GM18858 (cell line): ENCODE measurements at regions not wholly inside any gene's neighbourhood (a gene's known extent, or its start where the extent isn't known, plus 50 kb on each side); places are given as distances from the start of the nearest gene placed in this dataset.
"Not testable (repeated sequence)": the region's sequence is repeated elsewhere in the genome, so short reads cannot be mapped to it uniquely, and the experiment has no call there.

Experiments used
- ATAC-seq: cut with Tn5 transposase; IDR thresholded peaks from one replicate; pipeline ENCODE4 v1.9.1; 2021; ENCODE audit not compliant: unreplicated experiment

GRCh38 chr6:55957961-55958422, 82.6 kb upstream of the BMP5 start:
- ATAC-seq: no peak

- no peak for ATAC-seq
Measured at GRCh38 chr6:55955684-55956083, 80.3 kb upstream of the BMP5 start.

- ATAC-seq: no peak
Measured at GRCh38 chr6:55954436-55954835, 79.0 kb upstream of the BMP5 start.

GRCh38 chr6:55953335-55953734, 77.9 kb upstream of the BMP5 start:
- no peak for ATAC-seq

GRCh38 chr6:55950071-55950814, 74.9 kb upstream of the BMP5 start:
- no peak for ATAC-seq

- no peak for ATAC-seq
Measured at GRCh38 chr6:55943329-55943728, 67.9 kb upstream of the BMP5 start.

- no peak for ATAC-seq
Measured at GRCh38 chr6:55941702-55942101, 66.3 kb upstream of the BMP5 start.

GRCh38 chr6:55937951-55938690, 62.7 kb upstream of the BMP5 start:
- ATAC-seq: no peak

GRCh38 chr6:55937261-55937947, 62.0 kb upstream of the BMP5 start:
- no peak for ATAC-seq

GRCh38 chr6:55931101-55931500, 55.7 kb upstream of the BMP5 start:
- no peak for ATAC-seq

- ATAC-seq: not testable (repeated sequence)
Measured at GRCh38 chr6:55927713-55928112, 52.3 kb upstream of the BMP5 start.

GRCh38 chr6:55925292-55925691, 49.9 kb upstream of the BMP5 start:
- no peak for ATAC-seq
